Chondrocyte (in vitro differentiated cells): ENCODE measurements at regions not wholly inside any gene's neighbourhood (a gene's known extent, or its start where the extent isn't known, plus 50 kb on each side); places are given as distances from the start of the nearest gene placed in this dataset.

Experiments
- DNase-seq: peaks from one replicate; pipeline ENCODE4 v3.0.0; 2021; ENCODE audit warnings: mixed read lengths, low spot score
- H3K27ac Mint-ChIP-seq: one replicate; pipeline ENCODE4 v1.8.0; 2021; ENCODE audit warnings: mild to moderate bottlenecking, moderate library complexity, mixed read lengths; ENCODE audit not compliant: unreplicated experiment
- H3K27me3 Mint-ChIP-seq: 2 replicates; pipeline ENCODE4 v1.8.0; 2021; ENCODE audit warnings: low read depth, mixed read lengths
- H3K36me3 Mint-ChIP-seq: 2 replicates; pipeline ENCODE4 v1.8.0; 2021; ENCODE audit warnings: low read depth, mixed read lengths
- H3K4me1 Mint-ChIP-seq: 2 replicates; pipeline ENCODE4 v1.8.0; 2021; ENCODE audit warnings: low read depth, mild to moderate bottlenecking, mixed read lengths
- H3K4me3 Mint-ChIP-seq: one replicate; pipeline ENCODE4 v1.8.0; 2021; ENCODE audit warnings: mild to moderate bottlenecking, moderate library complexity, mixed read lengths; ENCODE audit not compliant: unreplicated experiment
- H3K9me3 Mint-ChIP-seq: 2 replicates; pipeline ENCODE4 v1.8.0; 2021; ENCODE audit warnings: low read depth, mixed read lengths
- CTCF ChIP-seq: fragments of 200-600 bp; sonication (generic); IDR thresholded peaks from 2 replicates; pipeline ENCODE4 v1.5.0; 2021; ENCODE audit warnings: antibody characterized with exemption, mild to moderate bottlenecking, moderate library complexity

- Mint-ChIP-seq H3K9me3 (peaks cover 4% of the 10 kb centered on the region), H3K4me3 (no peak overlapping the region), H3K4me1 (peaks cover 38% of the 10 kb centered on the region), H3K36me3 (peaks cover 2% of the 10 kb centered on the region), H3K27me3 (no peaks in the 10 kb centered on the region), H3K27ac (no peak overlapping the region)
- TF ChIP-seq CTCF: no peak
- DNase-seq: no peak
Measured at GRCh38 chrX:16488959-16489358, 161.0 kb upstream of the S100G start.

- Mint-ChIP-seq H3K9me3 (no peaks in the 10 kb centered on the region), H3K36me3 (peaks cover 2% of the 10 kb centered on the region), H3K4me1 (peaks cover 23% of the 10 kb centered on the region), H3K27ac (no peak overlapping the region), H3K4me3 (no peak overlapping the region), H3K27me3 (no peaks in the 10 kb centered on the region)
- TF ChIP-seq CTCF: no peak
- DNase-seq: no peak
Measured at GRCh38 chrX:16491461-16491860, 158.5 kb upstream of the S100G start.

- H3K36me3 Mint-ChIP-seq: peaks cover 3% of the 10 kb centered on the region
- no peak for DNase-seq
- peaks cover 10% of the 10 kb centered on the region for H3K9me3 Mint-ChIP-seq
- peaks cover 10% of the 10 kb centered on the region for H3K4me1 Mint-ChIP-seq
- H3K27ac Mint-ChIP-seq: no peak overlapping the region
- no peak for TF ChIP-seq CTCF
- H3K4me3 Mint-ChIP-seq: no peak overlapping the region
- H3K27me3 Mint-ChIP-seq: no peaks in the 10 kb centered on the region
Measured at GRCh38 chrX:16496175-16496574, 153.8 kb upstream of the S100G start.

- Mint-ChIP-seq H3K9me3 (no peaks in the 10 kb centered on the region), H3K36me3 (peaks cover 4% of the 10 kb centered on the region), H3K4me1 (peaks cover 11% of the 10 kb centered on the region), H3K4me3 (no peak overlapping the region), H3K27ac (no peak overlapping the region), H3K27me3 (no peaks in the 10 kb centered on the region)
- DNase-seq: no peak
- no peak for TF ChIP-seq CTCF
Measured at GRCh38 chrX:16511796-16512776, 137.9 kb upstream of the S100G start.

- Mint-ChIP-seq H3K9me3 (peaks cover 6% of the 10 kb centered on the region), H3K4me1 (peaks cover 10% of the 10 kb centered on the region), H3K27me3 (no peaks in the 10 kb centered on the region), H3K4me3 (no peak overlapping the region), H3K27ac (no peak overlapping the region), H3K36me3 (peaks cover 6% of the 10 kb centered on the region)
- TF ChIP-seq CTCF: no peak
- no peak for DNase-seq
Measured at GRCh38 chrX:16516232-16516876, 133.6 kb upstream of the S100G start.
